Left lung (tissue), 4 donors: ENCODE measurements at regions not wholly inside any gene's neighbourhood (a gene's known extent, or its start where the extent isn't known, plus 50 kb on each side); places are given as distances from the start of the nearest gene placed in this dataset.

ENCODE experiments used
- ATAC-seq: fragments of 200-7000 bp; cut with Tn5 transposase; one replicate; pipeline ENCODE4 v1.9.1; 2020; ENCODE audit warnings: moderate library complexity
- DNase-seq, 4 donors: peaks; one replicate each; pipeline ENCODE4 v3.0.0-alpha.2; 2013 to 2020
- H3K27ac ChIP-seq, 2 donors: fragments of 200-600 bp; sonication (generic) in 1 of 2; one replicate each; pipeline versions ENCODE4 v1.5.0 to v1.8.0; 2020 to 2021
- H3K27me3 ChIP-seq, 2 donors: fragments of 200-600 bp; sonication (generic) in 1 of 2; one replicate each; pipeline versions ENCODE4 v1.5.0 to v1.8.0; 2020 to 2021
- H3K36me3 ChIP-seq, 2 donors: fragments of 200-600 bp; sonication (generic) in 1 of 2; one replicate each; pipeline versions ENCODE4 v1.5.0 to v1.8.0; 2020 to 2021
- H3K4me1 ChIP-seq, 2 donors: fragments of 200-600 bp; one replicate each; pipeline ENCODE4 v1.8.0; 2021
- H3K4me3 ChIP-seq, 2 donors: fragments of 200-600 bp; sonication (generic) in 1 of 2; one replicate each; pipeline versions ENCODE4 v1.5.0 to v1.8.0; 2020 to 2021; ENCODE audit warnings: mild to moderate bottlenecking in 1 of 2
- H3K9me3 ChIP-seq, 2 donors: fragments of 200-600 bp; sonication (generic) in 1 of 2; one replicate each; pipeline versions ENCODE4 v1.5.0 to v1.8.0; 2020 to 2021
- intact Hi-C, 2 donors: fragments of 100-400 bp; cut with DNase I; formaldehyde crosslinking; loops; one replicate each; pipeline versions ENCODE4 v1.11.2 to v1.14.2; 2022
- TF ChIP-seq, protein P1 (sequence below), 2 donors: fragments of 200-600 bp; sonication (generic) in 1 of 2; IDR thresholded peaks; one replicate each; pipeline versions ENCODE4 v1.5.0 to v1.8.0; 2021; ENCODE audit warnings: antibody characterized with exemption in 2 of 2
- donor health status: DM: no; HTN: yes; CAD: no.
- donor health status: DM: no; HTN: no; CAD: no.

- Histone ChIP-seq H3K27me3 (peaks cover 0 to 30% of the 10 kb centered on the region in 2 donors), H3K36me3 (no peaks in the 10 kb centered on the region), H3K4me3 (no peak overlapping the region), H3K27ac (no peak overlapping the region), H3K4me1 (no peaks in the 10 kb centered on the region), H3K9me3 (no peaks in the 10 kb centered on the region)
- intact Hi-C loops = no loop called here
- no peak for DNase-seq
- no peak for ATAC-seq
- TF ChIP-seq, protein P1, sequence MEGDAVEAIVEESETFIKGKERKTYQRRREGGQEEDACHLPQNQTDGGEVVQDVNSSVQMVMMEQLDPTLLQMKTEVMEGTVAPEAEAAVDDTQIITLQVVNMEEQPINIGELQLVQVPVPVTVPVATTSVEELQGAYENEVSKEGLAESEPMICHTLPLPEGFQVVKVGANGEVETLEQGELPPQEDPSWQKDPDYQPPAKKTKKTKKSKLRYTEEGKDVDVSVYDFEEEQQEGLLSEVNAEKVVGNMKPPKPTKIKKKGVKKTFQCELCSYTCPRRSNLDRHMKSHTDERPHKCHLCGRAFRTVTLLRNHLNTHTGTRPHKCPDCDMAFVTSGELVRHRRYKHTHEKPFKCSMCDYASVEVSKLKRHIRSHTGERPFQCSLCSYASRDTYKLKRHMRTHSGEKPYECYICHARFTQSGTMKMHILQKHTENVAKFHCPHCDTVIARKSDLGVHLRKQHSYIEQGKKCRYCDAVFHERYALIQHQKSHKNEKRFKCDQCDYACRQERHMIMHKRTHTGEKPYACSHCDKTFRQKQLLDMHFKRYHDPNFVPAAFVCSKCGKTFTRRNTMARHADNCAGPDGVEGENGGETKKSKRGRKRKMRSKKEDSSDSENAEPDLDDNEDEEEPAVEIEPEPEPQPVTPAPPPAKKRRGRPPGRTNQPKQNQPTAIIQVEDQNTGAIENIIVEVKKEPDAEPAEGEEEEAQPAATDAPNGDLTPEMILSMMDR (IDR thresholded peaks at IDR 0.05) = no peak
These were observed 50.3 kb upstream of the GLI2 start for GRCh38 chr2:120685066-120685973.
